ENCODE measurements at regions not wholly inside any gene's neighbourhood (a gene's known extent, or its start where the extent isn't known, plus 50 kb on each side); places are given as distances from the start of the nearest gene placed in this dataset.

DNA sequence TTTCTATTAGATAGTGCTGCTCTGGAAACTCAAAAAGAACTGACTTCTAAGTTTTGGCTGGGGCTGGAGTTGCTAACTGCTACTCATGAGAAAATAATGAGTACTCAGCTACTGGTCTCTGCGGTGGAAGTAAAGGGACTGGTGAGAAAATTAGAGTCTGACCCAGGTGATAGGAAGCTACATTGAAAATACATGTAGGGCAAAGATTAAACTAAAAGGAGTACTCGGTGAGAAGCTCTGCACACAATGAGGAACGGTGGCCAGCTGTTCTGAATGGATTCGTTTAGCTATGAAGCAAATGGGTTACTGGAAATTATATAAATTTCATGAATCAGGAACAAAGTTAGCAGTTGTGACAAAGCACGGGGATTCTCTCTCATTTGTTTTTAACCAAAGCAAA is 512.9 kb upstream of the SGO1 start:
- WGBS, 2 donors = 85 to 88% methylated on average over 5 of the region's 5 CpGs
- TF ChIP-seq, protein P1, sequence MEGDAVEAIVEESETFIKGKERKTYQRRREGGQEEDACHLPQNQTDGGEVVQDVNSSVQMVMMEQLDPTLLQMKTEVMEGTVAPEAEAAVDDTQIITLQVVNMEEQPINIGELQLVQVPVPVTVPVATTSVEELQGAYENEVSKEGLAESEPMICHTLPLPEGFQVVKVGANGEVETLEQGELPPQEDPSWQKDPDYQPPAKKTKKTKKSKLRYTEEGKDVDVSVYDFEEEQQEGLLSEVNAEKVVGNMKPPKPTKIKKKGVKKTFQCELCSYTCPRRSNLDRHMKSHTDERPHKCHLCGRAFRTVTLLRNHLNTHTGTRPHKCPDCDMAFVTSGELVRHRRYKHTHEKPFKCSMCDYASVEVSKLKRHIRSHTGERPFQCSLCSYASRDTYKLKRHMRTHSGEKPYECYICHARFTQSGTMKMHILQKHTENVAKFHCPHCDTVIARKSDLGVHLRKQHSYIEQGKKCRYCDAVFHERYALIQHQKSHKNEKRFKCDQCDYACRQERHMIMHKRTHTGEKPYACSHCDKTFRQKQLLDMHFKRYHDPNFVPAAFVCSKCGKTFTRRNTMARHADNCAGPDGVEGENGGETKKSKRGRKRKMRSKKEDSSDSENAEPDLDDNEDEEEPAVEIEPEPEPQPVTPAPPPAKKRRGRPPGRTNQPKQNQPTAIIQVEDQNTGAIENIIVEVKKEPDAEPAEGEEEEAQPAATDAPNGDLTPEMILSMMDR (IDR thresholded peaks at IDR 0.05) = no peak
- TF ChIP-seq POLR2A (IDR thresholded peaks at IDR 0.05) = no peak
- no peak overlapping the region for H3K4me3 ChIP-seq (ENCODE audit: low read depth, poor library complexity, severe bottlenecking)
- no peak for DNase-seq (ENCODE audit: low spot score in 2 of 2)
- intact Hi-C loops (cut with DNase I; ENCODE audit: low total_unique reads) = loop anchor here (10.0 kb wide), 1 partner anchor 196 kb away; no protein-coding TSS in a partner anchor

DNA sequence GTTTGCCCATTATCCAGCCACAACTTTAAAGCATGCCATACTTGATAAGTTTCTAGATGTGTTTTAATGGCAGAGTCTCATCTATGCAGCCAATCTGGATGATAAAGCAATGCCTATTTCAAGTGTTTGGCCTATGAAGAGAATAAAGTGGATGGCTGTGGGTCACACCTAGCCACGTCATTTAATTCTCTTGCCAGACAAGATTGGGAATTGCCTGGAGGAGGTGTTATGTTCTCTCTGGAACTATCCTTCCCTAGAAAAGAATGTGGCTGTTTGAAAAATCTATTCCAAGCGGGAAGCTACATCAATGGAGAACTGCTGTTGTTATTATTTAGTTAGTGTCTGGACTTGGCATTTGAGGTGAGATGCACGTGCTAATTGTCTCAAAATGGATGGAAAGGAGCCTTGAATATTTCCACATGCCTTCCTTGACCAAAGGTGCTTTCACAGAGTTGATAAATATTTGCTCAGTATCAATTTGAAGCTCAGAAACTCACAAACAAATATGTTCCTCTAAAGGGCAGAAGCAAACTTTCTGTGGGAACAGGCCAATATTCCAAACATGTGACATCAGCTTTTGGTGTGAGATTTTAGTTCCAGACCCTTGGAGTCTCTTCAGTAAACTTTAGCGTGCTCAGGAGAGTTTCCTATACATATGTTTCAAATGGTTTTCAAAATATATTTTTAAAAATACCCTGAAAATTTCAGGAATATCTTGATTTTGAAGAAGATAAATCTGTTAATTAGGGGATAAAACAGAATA is 510.6 kb upstream of the SGO1 start:
- intact Hi-C loops (cut with DNase I; ENCODE audit: low total_unique reads) = loop anchor here (10.0 kb wide), 1 partner anchor 198 kb away; no protein-coding TSS in a partner anchor
- H3K4me3 ChIP-seq (ENCODE audit: low read depth, poor library complexity, severe bottlenecking) = no peak overlapping the region
- WGBS, 2 donors = 43 to 50% methylated on average over 4 of the region's 4 CpGs
- DNase-seq (ENCODE audit: low spot score in 2 of 2) = no peak
- TF ChIP-seq POLR2A (IDR thresholded peaks at IDR 0.05) = no peak
- TF ChIP-seq, protein P1 (IDR thresholded peaks at IDR 0.05) = no peak

DNA sequence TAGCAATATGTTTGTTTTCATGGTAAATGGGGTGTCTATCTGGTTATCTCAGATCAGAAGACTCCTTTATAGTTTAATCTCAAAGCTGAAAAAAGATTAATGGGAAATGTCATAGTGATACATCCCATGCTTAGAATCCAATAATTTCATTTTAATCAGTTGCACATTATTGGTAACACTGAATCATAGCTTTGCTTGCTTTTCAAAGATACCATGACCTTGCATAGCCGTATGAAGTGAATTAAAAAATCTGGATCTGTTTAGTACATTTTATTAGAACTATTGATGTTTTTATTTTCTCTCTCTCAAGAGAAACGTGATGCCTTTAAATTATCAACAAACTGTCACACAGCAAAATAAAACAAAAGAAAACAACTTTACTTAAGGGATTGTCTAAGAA is 506.7 kb upstream of the SGO1 start:
- 38 to 51% methylated on average over 2 of the region's 2 CpGs for WGBS, 2 donors
- no peak overlapping the region for H3K4me3 ChIP-seq (ENCODE audit: low read depth, poor library complexity, severe bottlenecking)
- TF ChIP-seq POLR2A (IDR thresholded peaks at IDR 0.05) = no peak
- TF ChIP-seq, protein P1 (IDR thresholded peaks at IDR 0.05) = no peak
- intact Hi-C loops (cut with DNase I; ENCODE audit: low total_unique reads) = loop anchor here (10.0 kb wide), 1 partner anchor 202 kb away; no protein-coding TSS in a partner anchor
- DNase-seq (ENCODE audit: low spot score in 2 of 2) = no peak

DNA sequence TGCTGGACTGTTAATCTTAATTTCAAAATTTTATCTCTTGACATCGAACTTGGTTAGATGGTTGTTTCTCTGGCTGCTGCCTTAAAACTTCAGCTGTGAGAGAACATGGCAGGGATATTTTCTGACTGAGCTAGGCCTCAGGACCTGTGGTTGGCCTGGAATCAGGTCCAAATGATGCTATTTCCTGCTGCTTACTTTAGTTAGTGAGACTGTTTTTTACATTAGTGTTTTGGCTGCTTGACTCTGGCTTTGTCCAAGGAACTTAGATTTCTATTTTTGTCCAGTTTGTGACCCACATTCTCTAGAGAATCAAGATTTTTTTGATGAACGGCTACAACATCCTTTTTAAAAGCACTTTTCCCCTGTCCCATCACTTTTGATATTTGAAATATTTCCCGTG is 497.9 kb upstream of the SGO1 start:
- intact Hi-C loops (cut with DNase I; ENCODE audit: low total_unique reads) = no loop called here
- TF ChIP-seq POLR2A (IDR thresholded peaks at IDR 0.05) = no peak
- TF ChIP-seq, protein P1 (IDR thresholded peaks at IDR 0.05) = no peak
- DNase-seq (ENCODE audit: low spot score in 2 of 2) = peak in 1 of 2 donors; percentile 14
- H3K4me3 ChIP-seq (ENCODE audit: low read depth, poor library complexity, severe bottlenecking) = no peak overlapping the region
- WGBS, 2 donors = 44 to 56% methylated on average over 3 of the region's 3 CpGs

DNA sequence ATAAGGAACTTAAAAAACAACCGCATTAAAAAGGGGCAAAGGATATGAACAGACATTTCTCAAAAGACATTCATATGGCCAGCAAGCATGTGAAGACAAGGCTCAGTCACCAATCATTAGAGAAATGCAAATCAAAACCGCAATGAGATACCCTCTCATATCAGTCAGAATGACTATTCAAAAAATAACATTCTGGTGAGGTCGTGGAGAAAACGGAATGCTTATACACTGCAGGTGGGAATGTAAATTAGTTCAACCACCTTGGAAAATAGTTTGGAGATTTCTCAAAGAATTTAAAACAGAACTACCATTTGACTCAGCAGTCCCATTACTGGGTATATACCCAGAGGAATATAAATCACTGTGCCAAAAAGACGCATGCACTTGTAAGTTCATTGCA is 496.6 kb upstream of the SGO1 start:
- TF ChIP-seq, protein P1 (IDR thresholded peaks at IDR 0.05) = no peak
- TF ChIP-seq POLR2A (IDR thresholded peaks at IDR 0.05) = no peak
- DNase-seq (ENCODE audit: low spot score in 2 of 2) = no peak
- H3K4me3 ChIP-seq (ENCODE audit: low read depth, poor library complexity, severe bottlenecking) = no peak overlapping the region
- intact Hi-C loops (cut with DNase I; ENCODE audit: low total_unique reads) = no loop called here
- 66 to 80% methylated on average over 5 of the region's 5 CpGs for WGBS, 2 donors
